Suppressor macrophage treated with lipopolysaccharide for 4 hours (primary cell): ENCODE measurements at regions not wholly inside any gene's neighbourhood (a gene's known extent, or its start where the extent isn't known, plus 50 kb on each side); places are given as distances from the start of the nearest gene placed in this dataset.
"Not testable (repeated sequence)": the region's sequence is repeated elsewhere in the genome, so short reads cannot be mapped to it uniquely, and the experiment has no call there.

Experiments
- DNase-seq: peaks from one replicate; pipeline ENCODE4 v3.0.0-alpha.2; 2020

GRCh38 chr20:11492846-11493245 lies 424.8 kb upstream of the BTBD3 start:
- no peak for DNase-seq

GRCh38 chr20:11496380-11496779 lies 421.3 kb upstream of the BTBD3 start:
- DNase-seq = no peak

DNA sequence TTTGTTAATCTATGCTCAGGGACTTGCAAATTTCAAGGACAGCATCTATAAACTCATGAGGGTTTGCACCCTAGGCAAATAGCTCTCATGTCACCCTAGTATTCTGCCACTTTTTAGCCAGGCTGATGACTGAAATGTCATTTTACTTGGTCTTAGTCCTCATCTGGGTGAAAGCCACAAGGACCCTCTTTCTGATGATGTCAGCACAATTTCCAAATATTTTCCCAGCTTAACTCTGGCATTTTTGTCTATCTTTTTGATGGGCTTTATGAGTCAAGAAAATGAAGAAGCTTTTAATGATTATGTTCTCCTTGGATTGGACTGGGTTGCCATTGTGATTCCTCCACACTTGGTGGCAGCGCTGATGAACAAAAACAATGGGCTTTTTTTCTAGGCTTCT lies 420.1 kb upstream of the BTBD3 start:
- DNase-seq = no peak

DNA sequence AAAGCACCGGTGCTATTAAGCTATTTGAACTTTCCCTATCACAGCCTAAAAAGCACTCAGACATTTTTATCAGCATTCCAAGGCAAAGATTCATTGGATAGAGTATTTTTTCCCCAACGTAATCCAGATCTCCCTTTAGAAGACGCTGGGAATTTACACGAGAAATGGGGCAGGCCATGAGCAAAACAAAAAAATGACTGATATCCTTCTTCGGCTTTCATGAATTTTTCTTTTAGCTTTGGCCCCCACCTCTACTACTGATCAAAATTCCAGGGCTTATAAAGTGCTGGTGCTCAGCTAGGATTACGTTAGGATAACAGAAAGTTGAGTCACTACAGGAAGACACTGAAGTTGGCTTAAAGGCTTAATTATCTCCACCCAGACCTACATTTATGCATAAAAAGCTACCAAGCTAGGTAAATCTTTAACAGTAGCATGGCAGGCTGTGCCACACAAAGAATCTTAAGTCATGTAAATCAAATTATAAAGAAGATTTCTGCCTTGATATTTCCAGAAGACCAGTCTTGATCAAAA lies 418.5 kb upstream of the BTBD3 start:
- DNase-seq = no peak

DNA sequence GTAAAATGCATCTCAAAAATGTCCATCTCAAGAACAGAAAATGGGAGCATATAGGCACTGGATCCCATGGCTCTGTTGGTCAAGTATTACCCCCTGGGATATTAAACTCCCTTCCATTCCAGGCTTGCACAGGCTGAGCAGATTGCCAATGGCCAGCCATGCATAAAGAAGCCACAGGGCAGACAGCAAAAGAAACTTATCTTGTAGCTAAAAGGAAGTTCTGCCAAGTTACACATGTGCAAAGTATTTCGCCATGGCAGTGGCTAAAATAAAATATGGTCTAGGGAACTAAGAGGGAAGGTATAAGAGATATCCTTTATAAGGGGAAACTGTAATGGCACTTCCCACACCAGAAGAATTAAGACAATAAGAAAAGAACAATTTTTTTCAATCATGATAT lies 415.6 kb upstream of the BTBD3 start:
- no peak for DNase-seq

- DNase-seq = no peak
Observed at GRCh38 chr20:11502671-11503070, 415.0 kb upstream of the BTBD3 start.

- DNase-seq = no peak
Observed at GRCh38 chr20:11509776-11510175, 407.9 kb upstream of the BTBD3 start.

GRCh38 chr20:11511821-11512220 lies 405.9 kb upstream of the BTBD3 start:
- DNase-seq = no peak

- DNase-seq = not testable (repeated sequence)
Observed at GRCh38 chr20:11513241-11513745, 404.4 kb upstream of the BTBD3 start.

DNA sequence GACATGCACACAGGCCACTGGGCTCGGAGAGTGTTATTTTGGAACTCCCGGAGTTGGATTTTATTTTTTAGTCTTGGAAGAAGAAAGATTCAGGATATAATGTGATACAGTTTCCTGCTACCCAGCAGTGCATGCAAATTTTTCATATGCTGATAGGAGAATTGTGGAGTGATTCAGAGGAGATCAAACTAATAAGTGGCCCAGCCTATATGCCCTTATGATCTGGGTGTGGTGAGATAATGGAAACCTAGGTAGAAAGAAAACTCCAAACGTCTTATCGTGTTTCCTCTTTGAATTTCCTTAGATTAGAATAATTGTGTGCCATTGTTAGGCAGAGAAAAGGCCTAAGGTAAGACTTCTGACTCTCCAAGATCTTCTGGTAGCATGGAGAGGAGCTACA lies 401.2 kb upstream of the BTBD3 start:
- no peak for DNase-seq

GRCh38 chr20:11520596-11520995 lies 397.1 kb upstream of the BTBD3 start:
- DNase-seq = no peak

- no peak for DNase-seq
Observed at GRCh38 chr20:11521476-11522365, 396.0 kb upstream of the BTBD3 start.

- no peak for DNase-seq
Observed at GRCh38 chr20:11522366-11522741, 395.3 kb upstream of the BTBD3 start.

GRCh38 chr20:11529047-11529446 lies 388.6 kb upstream of the BTBD3 start:
- DNase-seq = no peak

DNA sequence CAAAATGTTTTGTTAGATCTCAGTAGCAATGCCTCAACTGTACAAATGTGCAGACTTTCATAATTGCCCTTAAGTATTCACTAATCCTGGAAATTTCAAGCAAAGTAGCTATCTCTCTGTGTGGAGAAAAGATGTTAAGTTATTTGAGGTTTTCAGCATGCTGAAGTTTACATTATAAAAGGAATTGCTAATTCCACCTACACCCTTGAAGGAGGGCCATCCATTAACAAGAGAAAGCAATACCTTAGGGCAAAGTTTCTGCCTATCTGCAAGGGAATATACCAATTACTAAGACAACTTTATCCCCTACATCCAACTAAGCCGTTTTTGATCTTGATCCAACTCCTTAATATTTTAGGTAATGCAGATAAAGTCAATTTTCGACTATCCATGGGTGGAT lies 380.7 kb upstream of the BTBD3 start:
- DNase-seq = no peak

GRCh38 chr20:11539450-11539849 lies 378.2 kb upstream of the BTBD3 start:
- no peak for DNase-seq

DNA sequence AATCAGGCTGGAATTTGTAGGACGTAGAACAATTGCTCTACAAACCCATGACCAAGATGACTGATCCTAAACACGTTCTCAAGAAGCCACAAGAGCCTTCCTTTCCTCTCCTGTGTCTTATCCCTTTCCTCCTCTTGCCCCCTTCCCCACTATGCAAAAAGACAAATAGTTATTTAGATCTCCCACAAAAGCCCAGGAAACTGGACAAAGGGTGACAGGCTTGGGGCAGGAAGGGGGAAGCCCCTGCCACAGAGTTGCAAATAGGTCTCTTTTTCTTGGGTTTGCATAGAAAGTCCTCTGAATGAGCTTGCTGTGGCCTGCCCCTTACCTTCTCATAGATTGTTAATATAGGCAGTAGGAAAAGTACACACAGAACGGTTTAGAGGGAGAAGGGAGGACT lies 377.1 kb upstream of the BTBD3 start:
- no peak for DNase-seq

DNA sequence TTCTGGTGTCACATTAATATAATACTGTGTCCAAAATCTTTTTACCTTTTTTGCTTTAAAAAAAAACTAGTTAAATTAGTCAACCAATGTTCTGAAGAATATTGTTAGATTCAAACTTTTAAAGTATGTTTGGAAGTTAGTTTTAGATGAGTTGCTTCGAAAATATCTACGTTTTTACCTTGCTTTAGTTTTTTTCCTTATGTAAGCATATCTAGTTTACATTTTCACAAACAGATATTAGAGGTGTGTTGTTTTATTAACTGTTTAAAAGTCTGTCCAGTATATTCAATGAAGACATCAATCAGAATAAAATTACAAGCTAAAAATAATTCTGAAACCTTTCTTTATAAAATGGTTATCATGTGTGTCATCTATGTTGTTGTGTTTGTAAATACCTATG lies 375.0 kb upstream of the BTBD3 start:
- DNase-seq = no peak

DNA sequence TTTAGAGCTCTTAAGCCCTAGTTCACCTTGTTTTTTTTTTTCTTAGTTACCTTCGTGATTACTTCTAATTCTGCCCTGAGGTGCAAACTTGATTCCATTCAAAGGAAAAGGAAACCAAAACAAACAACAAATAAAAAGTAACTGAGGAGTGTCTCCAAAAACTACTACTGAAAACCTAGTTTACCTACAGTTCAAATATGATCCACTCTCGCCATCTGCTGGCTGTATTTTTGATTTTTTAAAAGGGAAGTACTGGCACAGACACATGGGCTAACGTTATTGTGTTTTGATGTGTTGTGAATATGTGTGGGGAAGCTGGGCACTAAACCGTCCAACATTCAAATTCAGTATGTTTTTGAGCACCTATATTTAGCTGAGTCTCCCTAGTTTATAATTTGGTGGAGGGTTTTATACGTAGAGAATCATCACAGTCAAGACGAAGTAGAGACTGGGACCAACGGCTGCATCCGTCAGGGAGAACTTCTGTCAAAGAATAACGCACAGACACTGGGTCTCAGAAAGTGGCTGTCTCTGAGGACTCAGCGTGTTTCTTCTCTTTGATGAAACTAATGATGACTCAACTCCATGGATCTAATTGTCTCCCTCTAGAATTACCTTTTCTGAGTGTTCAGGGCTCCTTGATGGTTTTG lies 373.5 kb upstream of the BTBD3 start:
- DNase-seq = peak; percentile 74

- DNase-seq = no peak
Observed at GRCh38 chr20:11546939-11547338, 370.8 kb upstream of the BTBD3 start.

DNA sequence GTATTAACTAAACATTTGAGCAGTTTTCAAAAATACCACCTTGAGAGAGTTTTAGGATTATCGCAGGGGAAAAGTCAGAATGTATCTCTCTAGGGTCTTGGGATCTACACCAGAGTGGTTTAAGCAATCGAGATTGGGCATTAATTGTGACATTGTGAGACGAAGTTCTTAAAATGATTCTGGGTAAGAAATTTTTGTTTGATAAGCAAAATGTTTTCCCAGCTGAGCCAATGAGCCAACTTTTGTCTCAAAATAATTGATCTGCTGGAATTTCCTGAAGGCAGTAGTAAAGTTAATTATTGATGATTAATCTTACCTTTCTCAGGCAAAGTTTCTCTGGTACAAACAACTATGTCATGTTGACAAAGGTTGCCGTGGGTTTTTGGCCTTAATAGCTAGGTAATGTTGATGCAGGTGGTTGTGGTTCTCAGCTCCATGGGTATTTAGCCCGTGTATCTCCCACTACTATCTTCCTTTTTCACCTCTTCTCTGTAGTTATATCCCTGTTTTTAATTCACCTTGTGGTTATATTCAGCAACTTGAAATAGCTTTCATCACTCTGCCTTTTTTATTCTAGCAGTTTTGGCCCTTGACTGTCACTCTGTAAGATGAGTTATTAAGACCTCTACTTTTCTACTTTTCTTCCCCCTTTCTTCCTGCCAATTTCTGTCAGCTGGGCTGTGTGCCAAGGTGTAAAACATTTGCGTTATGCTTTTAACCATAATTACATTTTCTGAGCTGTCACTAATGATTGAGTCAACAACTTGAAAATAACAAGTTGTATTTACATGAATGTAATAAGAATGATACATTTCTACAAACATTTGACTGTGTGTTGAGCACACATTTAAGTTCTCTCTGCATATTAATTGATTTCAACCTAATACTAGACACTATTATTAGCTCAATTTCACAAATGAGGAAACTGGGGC lies 368.3 kb upstream of the BTBD3 start:
- DNase-seq = no peak

- DNase-seq = no peak
Observed at GRCh38 chr20:11550657-11551338, 366.9 kb upstream of the BTBD3 start.
